Natural killer cell (primary cell): ENCODE measurements at regions not wholly inside any gene's neighbourhood (a gene's known extent, or its start where the extent isn't known, plus 50 kb on each side); places are given as distances from the start of the nearest gene placed in this dataset.
"Not testable (repeated sequence)": the region's sequence is repeated elsewhere in the genome, so short reads cannot be mapped to it uniquely, and the experiment has no call there.

Experiments
- ATAC-seq, 3 donors: fragments of 150-1000 bp in 2 of 3; fragments of 200-7000 bp in 1 of 3; cut with Tn5 transposase; 1 replicate in 1 of 3; 2 replicates in 2 of 3; pipeline ENCODE4 v1.10.0; 2021; ENCODE audit warnings: mild to moderate bottlenecking in 2 of 3, moderate library complexity in 2 of 3
- DNase-seq, 2 donors: peaks; one replicate each; pipeline versions ENCODE4 v3.0.0 to v3.0.0-alpha.2; 2013 to 2021; ENCODE audit warnings: mixed read lengths in 1 of 2
- H3K27ac ChIP-seq: one replicate; pipeline ENCODE4 v1.5.1; 2013; ENCODE audit warnings: mild to moderate bottlenecking, low read length
- H3K27me3 ChIP-seq: one replicate; pipeline ENCODE4 v1.6.1; 2013; ENCODE audit warnings: low read length; ENCODE audit not compliant: control insufficient read depth, insufficient read depth
- H3K36me3 ChIP-seq: one replicate; pipeline ENCODE4 v1.6.1; 2013; ENCODE audit warnings: low read length; ENCODE audit not compliant: control insufficient read depth, insufficient read depth
- H3K4me1 ChIP-seq: one replicate; pipeline ENCODE4 v1.6.1; 2013; ENCODE audit warnings: low read length; ENCODE audit not compliant: control insufficient read depth, insufficient read depth
- H3K4me3 ChIP-seq: one replicate; pipeline ENCODE4 v1.5.1; 2013; ENCODE audit warnings: low read length
- H3K9me3 ChIP-seq: one replicate; pipeline ENCODE4 v1.6.1; 2013; ENCODE audit warnings: low read length; ENCODE audit not compliant: control insufficient read depth, insufficient read depth
- H3K27ac Mint-ChIP-seq, 2 donors: one replicate each; pipeline ENCODE4 v1.8.0; 2022; ENCODE audit warnings: mild to moderate bottlenecking in 2 of 2, mixed read lengths in 2 of 2, moderate library complexity in 1 of 2
- H3K27me3 Mint-ChIP-seq, 2 donors: one replicate each; pipeline ENCODE4 v1.8.0; 2022; ENCODE audit warnings: low read depth in 2 of 2, mixed read lengths in 2 of 2
- H3K36me3 Mint-ChIP-seq: one replicate; pipeline ENCODE4 v1.8.0; 2022; ENCODE audit warnings: mixed read lengths
- H3K4me1 Mint-ChIP-seq, 2 donors: one replicate each; pipeline ENCODE4 v1.8.0; 2022; ENCODE audit warnings: mixed read lengths in 2 of 2
- H3K4me3 Mint-ChIP-seq: one replicate; pipeline ENCODE4 v1.8.0; 2022; ENCODE audit warnings: mild to moderate bottlenecking, moderate library complexity, mixed read lengths
- H3K9me3 Mint-ChIP-seq, 2 donors: one replicate each; pipeline ENCODE4 v1.8.0; 2022; ENCODE audit warnings: mixed read lengths in 2 of 2
- WGBS: methylation state at CpG from one replicate; pipeline ENCODE4 v1.1.7; 2013; ENCODE audit warnings: missing lambda C conversion rate; ENCODE audit not compliant: insufficient coverage; 5-methylcytosine and 5-hydroxymethylcytosine counted together
- intact Hi-C: fragments of 100-400 bp; cut with micrococcal nuclease; formaldehyde crosslinking; loops from one replicate; pipeline ENCODE4 v1.14.2; 2022
- TF ChIP-seq, protein P1 (sequence below): fragments of 200-600 bp; IDR thresholded peaks from one replicate; pipeline ENCODE4 v1.8.0; 2022; ENCODE audit warnings: antibody characterized with exemption

DNA sequence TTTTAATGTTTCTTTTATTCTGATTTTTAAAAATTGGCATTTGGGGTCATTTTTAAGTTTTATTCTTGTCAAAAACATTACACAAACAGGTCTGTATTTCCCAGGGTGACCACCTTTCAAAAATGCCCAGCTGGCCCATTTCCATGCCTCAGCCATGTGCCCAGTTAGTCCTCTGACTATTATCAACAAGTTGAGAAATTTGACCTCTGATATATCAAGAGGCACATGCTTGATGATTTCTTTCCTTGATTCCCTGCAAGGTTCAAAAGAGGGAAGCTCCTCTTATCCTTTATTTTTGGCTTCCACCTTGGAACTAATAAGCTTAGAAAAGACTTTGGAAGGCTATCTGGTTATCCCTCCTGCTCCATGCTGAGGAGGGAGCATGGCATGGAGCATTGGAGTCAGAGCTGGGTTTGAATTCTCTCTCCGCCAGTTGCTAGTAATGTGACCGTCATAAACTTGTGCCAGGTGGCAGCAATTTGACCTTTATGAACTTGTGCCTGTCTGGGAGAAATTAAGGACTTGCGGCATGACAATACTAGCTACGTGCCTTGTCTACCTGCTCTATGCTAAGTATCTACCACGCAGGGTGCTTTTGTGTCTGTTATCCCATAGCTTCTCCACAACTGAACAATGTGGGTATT lies 122.4 kb upstream of the SLC4A4 start:
- 93% methylated on average over 5 of the region's 5 CpGs for WGBS
- no peak for ATAC-seq
- Mint-ChIP-seq H3K27me3 (no peaks in the 10 kb centered on the region), H3K4me1 (peaks cover 23 to 37% of the 10 kb centered on the region in 2 donors), H3K4me3 (no peak overlapping the region), H3K36me3 (no peaks in the 10 kb centered on the region), H3K27ac (no peak overlapping the region), H3K9me3 (peaks cover 0 to 2% of the 10 kb centered on the region in 2 donors)
- H3K36me3 ChIP-seq, result no peaks in the 10 kb centered on the region
- H3K4me1 ChIP-seq, result no peaks in the 10 kb centered on the region
- no peaks in the 10 kb centered on the region for H3K27me3 ChIP-seq
- H3K4me3 ChIP-seq, result no peak overlapping the region
- intact Hi-C loops, result no loop called here
- TF ChIP-seq, protein P1, sequence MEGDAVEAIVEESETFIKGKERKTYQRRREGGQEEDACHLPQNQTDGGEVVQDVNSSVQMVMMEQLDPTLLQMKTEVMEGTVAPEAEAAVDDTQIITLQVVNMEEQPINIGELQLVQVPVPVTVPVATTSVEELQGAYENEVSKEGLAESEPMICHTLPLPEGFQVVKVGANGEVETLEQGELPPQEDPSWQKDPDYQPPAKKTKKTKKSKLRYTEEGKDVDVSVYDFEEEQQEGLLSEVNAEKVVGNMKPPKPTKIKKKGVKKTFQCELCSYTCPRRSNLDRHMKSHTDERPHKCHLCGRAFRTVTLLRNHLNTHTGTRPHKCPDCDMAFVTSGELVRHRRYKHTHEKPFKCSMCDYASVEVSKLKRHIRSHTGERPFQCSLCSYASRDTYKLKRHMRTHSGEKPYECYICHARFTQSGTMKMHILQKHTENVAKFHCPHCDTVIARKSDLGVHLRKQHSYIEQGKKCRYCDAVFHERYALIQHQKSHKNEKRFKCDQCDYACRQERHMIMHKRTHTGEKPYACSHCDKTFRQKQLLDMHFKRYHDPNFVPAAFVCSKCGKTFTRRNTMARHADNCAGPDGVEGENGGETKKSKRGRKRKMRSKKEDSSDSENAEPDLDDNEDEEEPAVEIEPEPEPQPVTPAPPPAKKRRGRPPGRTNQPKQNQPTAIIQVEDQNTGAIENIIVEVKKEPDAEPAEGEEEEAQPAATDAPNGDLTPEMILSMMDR, result no peak
- no peak for DNase-seq
- H3K27ac ChIP-seq, result no peak overlapping the region
- no peaks in the 10 kb centered on the region for H3K9me3 ChIP-seq

DNA sequence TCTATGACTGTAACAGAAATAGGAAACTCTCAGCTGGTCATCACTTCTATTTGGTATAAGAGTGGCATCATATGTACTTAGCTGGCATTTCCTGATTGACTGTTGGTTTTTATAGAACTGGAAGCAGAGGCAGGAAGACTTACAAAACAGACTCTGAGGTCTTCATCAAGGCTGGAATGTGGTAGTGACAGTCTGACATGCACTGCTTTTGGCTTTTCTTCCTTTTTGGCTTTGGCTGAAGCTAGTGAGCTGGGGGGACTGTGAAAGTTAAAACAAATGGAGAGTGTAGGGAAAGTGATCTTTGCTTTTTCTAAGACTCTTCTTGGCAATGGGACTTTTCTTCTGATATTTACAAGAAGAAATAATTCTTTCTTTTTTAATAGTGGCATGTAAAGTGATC lies 121.1 kb upstream of the SLC4A4 start:
- no peaks in the 10 kb centered on the region for H3K36me3 Mint-ChIP-seq
- peaks cover under 1% of the 10 kb centered on the region for H3K4me1 ChIP-seq

DNA sequence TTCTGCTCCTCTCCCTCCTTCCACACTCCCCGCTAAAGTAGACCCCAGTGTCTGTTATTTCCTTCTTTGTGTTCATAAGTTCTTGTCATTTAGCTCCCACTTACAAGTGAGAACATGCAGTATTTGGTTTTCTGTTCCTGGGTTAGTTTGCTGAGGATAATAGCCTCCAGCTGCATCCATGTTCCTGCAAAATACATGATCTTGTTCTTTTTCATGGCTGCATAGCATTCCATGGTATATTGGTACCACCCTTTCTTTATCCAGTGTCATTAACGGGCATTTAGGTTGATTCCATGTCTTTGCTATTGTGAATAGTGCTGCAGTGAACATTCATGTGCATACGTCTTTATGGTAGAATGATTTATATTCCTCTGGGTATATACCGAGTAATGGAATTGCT lies 118.0 kb upstream of the SLC4A4 start:
- not testable (repeated sequence) for H3K27me3 Mint-ChIP-seq, H3K9me3 ChIP-seq, DNase-seq, H3K4me1 ChIP-seq, H3K36me3 Mint-ChIP-seq, ATAC-seq, H3K27me3 ChIP-seq, H3K4me3 ChIP-seq, H3K36me3 ChIP-seq, H3K4me3 Mint-ChIP-seq, H3K9me3 Mint-ChIP-seq, H3K27ac Mint-ChIP-seq, H3K27ac ChIP-seq
- WGBS, result 96% methylated on average over 4 of the region's 4 CpGs
- peaks cover 35 to 40% of the 10 kb centered on the region in 2 donors for H3K4me1 Mint-ChIP-seq
- intact Hi-C loops, result loop anchor here (5.0 kb wide), 1 partner anchor 34 kb away; no protein-coding TSS in a partner anchor

More for the DNA sequence above, 121.1 kb upstream of the SLC4A4 start:
- no peaks in the 10 kb centered on the region for H3K27me3 ChIP-seq
- H3K4me1 Mint-ChIP-seq, result peaks cover 16 to 37% of the 10 kb centered on the region in 2 donors
- H3K27me3 Mint-ChIP-seq, result no peaks in the 10 kb centered on the region
- H3K27ac ChIP-seq, result no peak overlapping the region
- intact Hi-C loops, result no loop called here
- TF ChIP-seq, protein P1, result no peak
- peak in 1 of 3 donors; percentile 32 for ATAC-seq
- no peak for DNase-seq
- peak overlapping the region; percentile 8 to 51 for H3K27ac Mint-ChIP-seq
- no peaks in the 10 kb centered on the region for H3K9me3 ChIP-seq
- peaks cover 0 to 2% of the 10 kb centered on the region in 2 donors for H3K9me3 Mint-ChIP-seq
- H3K4me3 ChIP-seq, result no peak overlapping the region
- H3K36me3 ChIP-seq, result no peaks in the 10 kb centered on the region
- H3K4me3 Mint-ChIP-seq, result no peak overlapping the region

DNA sequence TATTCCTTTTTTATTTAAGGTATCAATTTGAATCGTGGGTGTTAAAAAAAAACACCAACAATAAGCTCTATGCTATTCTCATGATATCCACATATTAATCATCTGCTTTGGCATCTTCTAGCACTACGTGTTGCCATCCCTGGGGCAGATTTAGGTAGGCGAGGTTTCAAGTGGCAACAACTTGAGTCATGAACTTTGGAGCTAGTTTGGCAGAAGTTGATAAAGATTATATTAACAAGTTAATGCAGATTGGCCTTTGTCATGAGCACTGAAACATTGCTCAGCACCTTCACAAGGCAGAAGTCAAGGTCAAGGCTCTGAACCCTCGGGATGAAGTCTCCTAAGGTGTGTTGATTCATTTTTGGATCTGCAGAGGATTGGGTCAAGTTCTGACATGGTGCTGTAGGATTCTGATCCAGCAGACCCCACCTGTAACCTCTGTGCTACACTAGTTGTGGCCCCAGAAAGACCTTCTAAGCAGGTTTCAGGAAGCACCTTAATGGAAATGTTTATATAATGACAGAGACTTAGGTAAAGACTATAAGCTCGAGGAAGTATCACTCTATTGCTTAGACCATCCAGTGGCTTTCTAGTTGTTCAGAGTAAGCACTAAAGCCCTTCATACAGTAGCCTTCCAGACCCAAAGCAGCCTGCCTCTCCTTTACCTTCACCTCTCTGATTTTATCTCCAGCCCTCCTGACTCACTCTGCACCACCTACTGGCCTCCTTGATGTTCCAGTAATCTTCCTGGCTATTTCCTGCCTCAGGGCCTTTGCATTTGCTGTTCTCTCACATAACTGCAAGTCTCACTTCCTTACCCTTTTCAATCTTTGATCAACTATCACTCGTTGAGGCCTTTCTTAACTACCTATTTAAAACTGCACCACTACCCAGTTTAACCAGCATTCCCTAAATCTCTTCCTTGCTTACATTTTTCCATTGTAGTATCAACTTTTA lies 117.0 kb upstream of the SLC4A4 start:
- no peak for ATAC-seq
- Histone ChIP-seq H3K4me3 (no peak overlapping the region), H3K4me1 (peaks cover 6% of the 10 kb centered on the region), H3K9me3 (no peaks in the 10 kb centered on the region), H3K27me3 (no peaks in the 10 kb centered on the region), H3K36me3 (no peaks in the 10 kb centered on the region), H3K27ac (no peak overlapping the region)
- Mint-ChIP-seq H3K27ac (peak overlapping the region in 1 of 2 donors; percentile 29), H3K9me3 (peaks cover 0 to 2% of the 10 kb centered on the region in 2 donors), H3K36me3 (no peaks in the 10 kb centered on the region), H3K4me1 (peaks cover 35 to 40% of the 10 kb centered on the region in 2 donors), H3K27me3 (no peaks in the 10 kb centered on the region), H3K4me3 (no peak overlapping the region)
- WGBS, result 92% methylated on average over 6 of the region's 6 CpGs
- TF ChIP-seq, protein P1, result no peak
- no peak for DNase-seq
- intact Hi-C loops, result loop anchor here (5.0 kb wide), 1 partner anchor 34 kb away; no protein-coding TSS in a partner anchor
